ENCODE measurements at regions not wholly inside any gene's neighbourhood (a gene's known extent, or its start where the extent isn't known, plus 50 kb on each side); places are given as distances from the start of the nearest gene placed in this dataset.
"Not testable (repeated sequence)": the region's sequence is repeated elsewhere in the genome, so short reads cannot be mapped to it uniquely, and the experiment has no call there.

DNA sequence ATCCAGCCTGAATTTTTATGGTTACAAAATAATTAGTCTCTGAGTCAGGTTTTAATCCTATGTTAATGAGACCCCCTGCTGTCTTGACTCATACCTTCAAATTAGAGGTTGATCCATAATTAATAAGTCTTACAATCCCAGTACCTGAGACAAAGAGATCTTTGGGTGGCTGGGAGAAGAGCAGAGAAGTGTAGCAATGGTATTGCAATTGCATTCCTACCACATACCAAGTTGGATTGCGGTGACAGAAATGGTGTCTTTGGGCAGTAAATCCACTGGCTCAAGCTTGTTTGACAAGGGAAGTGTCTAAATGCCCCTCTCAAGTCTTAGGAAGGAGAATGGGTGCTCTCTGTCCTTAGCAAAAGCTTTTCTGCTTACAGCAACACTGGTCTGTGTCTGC is 150.4 kb downstream of the BTBD3 start:
- intact Hi-C loops (cut with micrococcal nuclease) = no loop called here

DNA sequence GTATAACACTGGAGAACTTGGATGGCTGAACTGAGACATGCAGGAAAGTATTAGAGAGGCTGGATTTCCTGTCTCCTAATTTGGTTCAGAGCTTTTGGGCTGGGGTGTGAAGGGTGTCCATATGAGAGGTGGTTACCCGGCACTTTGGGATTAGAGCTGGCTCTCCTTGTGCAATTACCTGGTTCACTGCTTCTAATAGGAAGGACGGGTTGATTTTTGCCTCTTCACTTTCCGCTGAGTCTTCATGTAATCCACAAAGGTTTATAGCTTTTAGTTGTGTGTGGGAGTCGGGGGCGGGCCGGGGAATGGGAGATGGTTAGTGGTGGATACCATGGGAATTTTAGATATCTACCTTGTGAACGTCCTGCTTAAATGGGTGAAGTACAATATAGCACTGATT is 151.5 kb downstream of the BTBD3 start:
- intact Hi-C loops (cut with micrococcal nuclease) = no loop called here

GRCh38 chr20:12072221-12072953 is 154.7 kb downstream of the BTBD3 start:
- intact Hi-C loops (cut with micrococcal nuclease) = no loop called here

DNA sequence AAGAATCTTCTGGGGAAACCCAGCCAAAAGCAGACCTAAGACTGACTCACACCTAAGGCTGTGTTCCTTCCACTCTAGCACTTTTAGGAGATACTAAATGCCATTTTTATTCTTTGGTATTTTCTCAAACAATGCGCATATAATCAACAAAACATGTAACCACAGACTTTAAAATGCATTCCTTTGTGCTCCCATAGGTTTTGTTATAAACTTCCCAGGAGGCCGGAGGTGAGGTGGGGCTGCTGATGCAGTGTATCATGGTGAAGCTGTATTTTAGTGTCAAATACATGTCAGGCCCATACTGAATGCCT is 155.2 kb downstream of the BTBD3 start:
- intact Hi-C loops (cut with micrococcal nuclease) = no loop called here

DNA sequence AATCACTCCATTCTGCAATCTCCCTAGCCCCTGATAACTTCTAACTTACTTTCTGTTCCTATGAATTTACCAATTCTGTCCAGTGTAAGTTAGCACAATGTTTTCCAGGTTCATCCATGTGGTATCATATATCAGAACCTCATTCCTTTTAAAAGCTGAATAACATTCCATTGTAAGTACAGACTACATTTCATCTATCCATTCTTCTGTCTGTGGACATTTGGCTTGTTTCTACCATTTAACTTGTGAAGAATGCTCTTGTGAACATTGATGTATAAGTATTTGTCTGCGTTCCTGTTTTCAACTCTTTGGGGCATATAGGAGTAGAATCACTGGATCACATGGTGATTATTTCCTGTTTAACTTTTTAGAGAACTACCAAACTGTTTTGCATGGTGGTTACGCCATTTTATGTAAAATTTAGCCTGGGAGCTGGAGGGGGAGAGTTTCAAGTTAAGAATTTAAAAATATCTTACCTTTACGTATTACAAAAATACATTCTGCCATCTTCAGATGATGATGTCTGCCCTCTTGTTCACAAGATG is 156.5 kb downstream of the BTBD3 start:
- intact Hi-C loops (cut with micrococcal nuclease) = no loop called here

DNA sequence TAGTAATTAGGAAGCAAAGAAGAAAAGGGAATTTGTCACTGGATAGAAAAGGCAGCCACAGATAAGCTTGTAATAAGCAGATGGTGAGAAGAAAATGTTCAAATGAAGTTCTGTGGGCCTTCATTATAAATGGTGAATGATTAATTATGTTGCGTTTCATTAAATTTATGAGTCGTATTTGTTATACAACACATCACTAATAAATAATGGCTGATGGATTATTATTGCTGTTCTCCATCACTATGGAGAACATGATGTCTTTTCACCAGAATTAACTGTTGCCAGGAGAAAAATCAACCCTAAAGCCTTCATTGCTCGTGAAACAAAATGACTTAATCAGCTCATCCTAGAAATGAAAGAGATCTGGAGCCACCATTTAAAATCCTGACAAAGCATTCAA is 158.5 kb downstream of the BTBD3 start:
- intact Hi-C loops (cut with micrococcal nuclease) = no loop called here

- intact Hi-C loops (cut with micrococcal nuclease) = no loop called here
Observed at GRCh38 chr20:12077875-12078274, 160.2 kb downstream of the BTBD3 start.

- intact Hi-C loops (cut with micrococcal nuclease) = no loop called here
Observed at GRCh38 chr20:12079490-12079889, 161.8 kb downstream of the BTBD3 start.

DNA sequence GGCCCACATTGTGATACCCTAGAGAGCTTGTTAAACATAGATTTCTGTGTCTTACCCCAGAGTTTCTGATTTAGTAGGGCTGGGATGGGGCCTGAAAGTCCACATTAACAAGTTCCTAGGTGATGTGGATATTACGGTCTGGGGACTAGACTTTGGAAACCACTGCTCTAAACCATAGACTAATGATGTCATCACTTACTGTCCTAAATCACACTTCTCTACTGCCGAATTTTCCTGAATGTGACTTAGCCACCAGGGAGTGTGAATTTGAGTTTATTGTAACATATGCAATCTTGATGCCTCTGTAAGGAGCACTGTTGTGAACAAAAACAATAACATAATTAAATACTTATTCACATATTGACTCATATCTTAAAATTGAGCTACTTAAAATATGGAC is 165.6 kb downstream of the BTBD3 start:
- intact Hi-C loops (cut with micrococcal nuclease) = no loop called here

- intact Hi-C loops (cut with micrococcal nuclease) = no loop called here
Observed at GRCh38 chr20:12084482-12084881, 166.8 kb downstream of the BTBD3 start.

- intact Hi-C loops (cut with micrococcal nuclease) = no loop called here
Observed at GRCh38 chr20:12086359-12086758, 168.7 kb downstream of the BTBD3 start.

- intact Hi-C loops (cut with micrococcal nuclease) = no loop called here
Observed at GRCh38 chr20:12090920-12091319, 173.2 kb downstream of the BTBD3 start.

- intact Hi-C loops (cut with micrococcal nuclease) = no loop called here
Observed at GRCh38 chr20:12093057-12093796, 175.5 kb downstream of the BTBD3 start.

DNA sequence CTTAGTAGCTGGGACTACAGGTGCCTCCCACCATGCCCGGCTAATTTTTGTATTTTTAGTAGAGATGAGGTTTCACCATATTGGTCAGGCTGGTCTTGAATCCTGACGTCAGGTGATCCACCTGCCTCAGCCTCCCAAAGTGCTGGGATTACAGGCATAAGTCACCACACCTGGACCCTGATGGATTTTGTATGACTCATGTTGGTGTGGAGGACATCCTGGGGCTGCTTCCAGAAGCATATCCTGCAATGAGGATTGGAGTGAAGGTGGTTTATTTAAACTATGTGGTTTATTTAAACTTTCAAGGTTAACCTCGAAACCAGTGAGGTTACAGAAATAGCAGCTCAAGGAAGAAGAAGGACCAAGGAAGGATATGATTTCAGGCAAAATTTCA is 176.1 kb downstream of the BTBD3 start:
- intact Hi-C loops (cut with micrococcal nuclease) = not testable (repeated sequence)

GRCh38 chr20:12095180-12095920 is 177.7 kb downstream of the BTBD3 start:
- intact Hi-C loops (cut with micrococcal nuclease) = no loop called here

- intact Hi-C loops (cut with micrococcal nuclease) = no loop called here
Observed at GRCh38 chr20:12098421-12098820, 180.7 kb downstream of the BTBD3 start.

DNA sequence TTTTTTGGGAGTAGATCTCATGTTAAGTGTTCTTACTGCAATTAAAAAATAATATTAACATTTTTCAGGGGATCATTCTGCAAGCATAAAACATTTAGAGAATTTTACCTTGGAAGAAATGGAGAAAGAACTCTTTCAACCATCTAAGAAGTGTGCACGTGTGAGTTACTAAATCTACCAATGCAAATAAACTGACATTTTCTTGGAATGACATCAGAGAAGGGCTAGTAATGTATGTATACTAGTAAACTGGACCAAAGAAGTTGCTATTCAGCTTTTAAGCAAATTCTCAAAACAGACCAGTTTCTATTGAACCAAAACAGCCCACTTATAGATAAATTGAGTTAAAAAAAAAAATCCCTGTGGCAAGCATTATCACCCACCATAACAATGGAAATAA is 191.2 kb downstream of the BTBD3 start:
- intact Hi-C loops (cut with micrococcal nuclease) = no loop called here

DNA sequence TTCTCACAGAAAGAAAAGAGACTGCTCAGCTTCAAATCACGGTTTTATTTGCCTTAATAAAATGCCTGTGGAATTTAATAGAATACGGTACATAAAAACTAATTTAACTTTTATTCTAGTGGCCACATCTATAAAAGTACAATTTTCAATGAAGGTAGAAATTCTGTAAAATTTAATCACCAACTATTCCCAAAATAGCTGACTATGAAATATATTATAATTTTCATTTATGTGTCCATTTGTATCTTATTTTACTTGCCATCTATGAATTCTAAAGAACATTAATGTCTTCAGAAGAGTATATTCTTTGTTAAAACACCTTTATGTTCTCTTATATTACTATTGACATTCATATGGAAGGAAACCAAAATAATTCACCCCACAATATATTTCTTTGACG is 192.6 kb downstream of the BTBD3 start:
- intact Hi-C loops (cut with micrococcal nuclease) = no loop called here

GRCh38 chr20:12110711-12111110 is 193.0 kb downstream of the BTBD3 start:
- intact Hi-C loops (cut with micrococcal nuclease) = no loop called here

- intact Hi-C loops (cut with micrococcal nuclease) = no loop called here
Observed at GRCh38 chr20:12111431-12112088, 193.9 kb downstream of the BTBD3 start.

GRCh38 chr20:12112089-12112474 is 194.4 kb downstream of the BTBD3 start:
- intact Hi-C loops (cut with micrococcal nuclease) = no loop called here

DNA sequence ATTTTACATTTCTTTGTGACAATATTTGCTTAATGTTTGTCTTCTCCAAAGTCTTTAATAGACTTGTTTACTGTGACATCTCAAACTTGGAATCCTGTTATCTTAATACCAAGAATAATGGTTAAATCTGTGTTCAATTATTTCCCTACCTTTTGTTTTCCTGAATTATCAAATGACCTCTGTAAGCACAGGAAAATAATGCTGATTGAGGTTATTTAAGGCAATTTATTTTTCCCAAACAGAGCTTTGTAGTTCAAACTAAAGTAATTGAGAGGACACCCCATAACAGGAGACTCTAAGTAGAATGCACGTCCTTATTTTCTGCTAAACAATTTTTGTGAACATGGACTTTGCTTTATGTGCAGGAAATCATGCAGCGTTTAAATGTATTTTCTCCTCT is 195.0 kb downstream of the BTBD3 start:
- intact Hi-C loops (cut with micrococcal nuclease) = no loop called here
